Fibroblast of lung (primary cell): ENCODE measurements at regions not wholly inside any gene's neighbourhood (a gene's known extent, or its start where the extent isn't known, plus 50 kb on each side); places are given as distances from the start of the nearest gene placed in this dataset.
"Not testable (repeated sequence)": the region's sequence is repeated elsewhere in the genome, so short reads cannot be mapped to it uniquely, and the experiment has no call there.

Experiments used
- DNase-seq, 2 donors: peaks; one replicate each; pipeline versions ENCODE4 v3.0.0 to v3.0.0-alpha.2; 2010; ENCODE audit warnings: low read depth in 2 of 2
- H2AFZ ChIP-seq: 2 replicates; pipeline ENCODE4 v1.5.1; 2012; ENCODE audit warnings: low read length, control low read depth, inconsistent platforms
- H3K27ac ChIP-seq: 2 replicates; pipeline ENCODE4 v1.5.1; 2011; ENCODE audit warnings: low read length, control low read depth; ENCODE audit not compliant: insufficient read depth
- H3K27me3 ChIP-seq: 2 replicates; pipeline ENCODE4 v1.5.1; 2011; ENCODE audit warnings: mild to moderate bottlenecking, low read length; ENCODE audit not compliant: control insufficient read depth, insufficient read depth
- H3K36me3 ChIP-seq: 2 replicates; pipeline ENCODE4 v1.5.1; 2011; ENCODE audit warnings: low read length; ENCODE audit not compliant: control insufficient read depth, insufficient read depth
- H3K4me1 ChIP-seq: 2 replicates; pipeline ENCODE4 v1.5.1; 2011; ENCODE audit warnings: low read length; ENCODE audit not compliant: control insufficient read depth, insufficient read depth; ENCODE audit errors: extremely low read depth
- H3K4me2 ChIP-seq: 2 replicates; pipeline ENCODE4 v1.5.1; 2011; ENCODE audit warnings: low read length, control low read depth; ENCODE audit not compliant: insufficient read depth; ENCODE audit errors: extremely low read depth
- H3K4me3 ChIP-seq, 4 experiments: fragments of 200-600 bp in 1 of 4; sonication (generic) in 1 of 4; replicated peaks in 1 of 4; 2 replicates each; pipeline ENCODE4 v1.5.1; 2011 to 2016; ENCODE audit warnings: low read length in 4 of 4, low read depth in 3 of 4, mild to moderate bottlenecking in 3 of 4, control low read depth in 2 of 4, inconsistent platforms in 1 of 4, mixed read lengths in 1 of 4; ENCODE audit not compliant: insufficient read depth in 1 of 4; ENCODE audit errors: control extremely low read depth in 1 of 4
- H3K79me2 ChIP-seq: 2 replicates; pipeline ENCODE4 v1.5.1; 2012; ENCODE audit warnings: mild to moderate bottlenecking, low read length, inconsistent platforms; ENCODE audit not compliant: control insufficient read depth, insufficient read depth
- H3K9ac ChIP-seq: 2 replicates; pipeline ENCODE4 v1.5.1; 2011; ENCODE audit warnings: mild to moderate bottlenecking, low read length, control low read depth; ENCODE audit not compliant: insufficient read depth
- H3K9me3 ChIP-seq: 2 replicates; pipeline ENCODE4 v1.5.1; 2012; ENCODE audit warnings: low read depth, low read length; ENCODE audit not compliant: control insufficient read depth, insufficient read depth
- H4K20me1 ChIP-seq: 2 replicates; pipeline ENCODE4 v1.5.1; 2011; ENCODE audit warnings: low read length; ENCODE audit not compliant: control insufficient read depth, insufficient read depth; ENCODE audit errors: extremely low read depth
- CTCF ChIP-seq, 2 donors: IDR thresholded peaks in 1 of 2; conservative IDR thresholded peaks in 1 of 2; 1 replicate in 1 of 2; 2 replicates in 1 of 2; pipeline ENCODE4 v1.5.1; 2011 to 2012; ENCODE audit warnings: low read length in 2 of 2, control low read depth in 1 of 2, inconsistent platforms in 1 of 2, low read depth in 1 of 2, mild to moderate bottlenecking in 1 of 2
- EZH2 ChIP-seq: IDR thresholded peaks from 2 replicates; pipeline ENCODE4 v1.5.1; 2012; ENCODE audit warnings: low read length, control low read depth, mild to moderate bottlenecking; ENCODE audit errors: missing control alignments

GRCh38 chr9:104319685-104320084 is 184.4 kb upstream of the OR13F1 start:
- no peak overlapping the region for H3K4me3 ChIP-seq
- no peak overlapping the region for H2AFZ ChIP-seq
- no peak overlapping the region for H3K4me2 ChIP-seq
- TF ChIP-seq EZH2 (no peak), CTCF (conservative IDR thresholded peaks at IDR 0.05 in 1 of 2, IDR thresholded peaks at IDR 0.05 in 1 of 2; ENCODE audit: low read depth in 1 of 2, low read length in 2 of 2) (no peak)
- H3K9me3 ChIP-seq, result no peaks in the 10 kb centered on the region
- no peak overlapping the region for H3K27ac ChIP-seq
- H3K27me3 ChIP-seq, result no peaks in the 10 kb centered on the region
- no peak for DNase-seq
- no peaks in the 10 kb centered on the region for H3K4me1 ChIP-seq
- no peaks in the 10 kb centered on the region for H3K36me3 ChIP-seq
- H4K20me1 ChIP-seq, result no peaks in the 10 kb centered on the region
- H3K79me2 ChIP-seq, result no peaks in the 10 kb centered on the region
- H3K9ac ChIP-seq, result no peak overlapping the region

GRCh38 chr9:104322596-104322995 is 181.5 kb upstream of the OR13F1 start:
- H3K36me3 ChIP-seq, result no peaks in the 10 kb centered on the region
- H3K4me2 ChIP-seq, result no peak overlapping the region
- H2AFZ ChIP-seq, result no peak overlapping the region
- H4K20me1 ChIP-seq, result no peaks in the 10 kb centered on the region
- H3K4me1 ChIP-seq, result no peaks in the 10 kb centered on the region
- no peak overlapping the region for H3K4me3 ChIP-seq
- no peak overlapping the region for H3K27ac ChIP-seq
- no peak for TF ChIP-seq CTCF (conservative IDR thresholded peaks at IDR 0.05 in 1 of 2, IDR thresholded peaks at IDR 0.05 in 1 of 2; ENCODE audit: low read depth in 1 of 2, low read length in 2 of 2)
- TF ChIP-seq EZH2, result no peak
- no peak overlapping the region for H3K9ac ChIP-seq
- H3K79me2 ChIP-seq, result no peaks in the 10 kb centered on the region
- no peaks in the 10 kb centered on the region for H3K9me3 ChIP-seq
- no peak for DNase-seq
- no peaks in the 10 kb centered on the region for H3K27me3 ChIP-seq

GRCh38 chr9:104323967-104324694 is 179.9 kb upstream of the OR13F1 start:
- not testable (repeated sequence) for H2AFZ ChIP-seq, H3K79me2 ChIP-seq, H3K9ac ChIP-seq, H3K27me3 ChIP-seq, H3K4me3 ChIP-seq, H3K27ac ChIP-seq, H3K36me3 ChIP-seq, H3K4me2 ChIP-seq, H3K4me1 ChIP-seq, H3K9me3 ChIP-seq, DNase-seq, H4K20me1 ChIP-seq
